Heart left ventricle (tissue), 16 donors: ENCODE measurements at regions not wholly inside any gene's neighbourhood (a gene's known extent, or its start where the extent isn't known, plus 50 kb on each side); places are given as distances from the start of the nearest gene placed in this dataset.
"Not testable (repeated sequence)": the region's sequence is repeated elsewhere in the genome, so short reads cannot be mapped to it uniquely, and the experiment has no call there.

Experiments used
- ATAC-seq, 4 donors: fragments of 200-7000 bp; cut with Tn5 transposase; one replicate each; pipeline ENCODE4 v1.9.1; 2020 to 2022; ENCODE audit warnings: moderate library complexity in 4 of 4, mild to moderate bottlenecking in 3 of 4, moderate number of reproducible peaks in 1 of 4
- DNase-seq, 5 donors: peaks; one replicate each; pipeline ENCODE4 v3.0.0-alpha.2; 2020
- H3K27ac ChIP-seq, 12 donors: fragments of 200-600 bp; sonication (generic) in 4 of 12; one replicate each; pipeline versions ENCODE4 v1.5.0 to v1.8.0; 2016 to 2022; ENCODE audit warnings: mild to moderate bottlenecking in 2 of 12
- H3K27me3 ChIP-seq, 9 donors: fragments of 200-600 bp; sonication (generic) in 2 of 9; one replicate each; pipeline versions ENCODE4 v1.5.1 to v1.8.0; 2016 to 2022; ENCODE audit warnings: mild to moderate bottlenecking in 3 of 9
- H3K36me3 ChIP-seq, 9 donors: fragments of 200-600 bp; sonication (generic) in 2 of 9; one replicate each; pipeline versions ENCODE4 v1.5.0 to v1.8.0; 2018 to 2022; ENCODE audit warnings: mild to moderate bottlenecking in 2 of 9
- H3K4me1 ChIP-seq, 12 donors: fragments of 200-600 bp; sonication (generic) in 4 of 12; one replicate each; pipeline versions ENCODE4 v1.5.0 to v1.8.0; 2016 to 2022; ENCODE audit warnings: mild to moderate bottlenecking in 3 of 12
- H3K4me3 ChIP-seq, 12 donors: fragments of 200-600 bp; sonication (generic) in 4 of 12; one replicate each; pipeline versions ENCODE4 v1.5.0 to v1.8.0; 2017 to 2022; ENCODE audit warnings: mild to moderate bottlenecking in 9 of 12, moderate library complexity in 4 of 12
- H3K9me3 ChIP-seq, 12 donors: fragments of 200-600 bp; sonication (generic) in 4 of 12; one replicate each; pipeline versions ENCODE4 v1.5.0 to v1.8.0; 2016 to 2022; ENCODE audit warnings: mild to moderate bottlenecking in 1 of 12
- CTCF ChIP-seq, 12 donors: fragments of 200-600 bp; sonication (generic) in 4 of 12; IDR thresholded peaks; one replicate each; pipeline versions ENCODE4 v1.5.0 to v1.8.0; 2018 to 2022; ENCODE audit warnings: antibody characterized with exemption in 12 of 12, mild to moderate bottlenecking in 5 of 12
- POLR2A ChIP-seq, 2 donors: fragments of 450-650 bp; IDR thresholded peaks; one replicate each; pipeline ENCODE4 v1.6.1; 2017; ENCODE audit warnings: antibody characterized with exemption in 2 of 2, mild to moderate bottlenecking in 2 of 2, moderate library complexity in 2 of 2
- WGBS, 4 donors: extraction: QIAGEN DNeasy Blood & Tissue Kit in 2 of 4; methylation state at CpG; one replicate each; pipeline versions ENCODE4 v1.1.5 to v1.1.7; 2013 to 2018; 5-methylcytosine and 5-hydroxymethylcytosine counted together
- intact Hi-C, 10 donors: fragments of 100-400 bp; cut with DNase I; formaldehyde crosslinking; loops; one replicate each; pipeline versions ENCODE4 v1.11.1 to v1.14.2; 2022
- donor health status: ischemic (EF 13 %, LVEDD 7.1; RV severe dilation, severe dysfunction).
- donor health status: healthy with polysubstance abuse.
- donor health status: DM: no; HTN: yes; CAD: no.
- donor health status: DM: no; HTN: no; CAD: no.
- donor health status: ischemic (EF 25% LVEDD 6.9; RV normal size, moderate dysfunction).
- donor health status: ischemic (EF 25% LVEDD 5.7; RV mildly dilated, moderate dysfunction).
- donor health status: healthy.
- donor health status: DM: yes; HTN: yes; CAD: no.
- donor health status: ischemic (EF 35%, LVEDD 5.7; RV mildly dilated, moderate dysfunction).
- donor health status: nonischemic (EF 11% LVEDD 7.7; RV severe dilation, severe dysfunction).
- donor health status: DM: yes; HTN: yes; CAD: no.
- donor health status: PGD.
- donor health status: ischemic (EF 29% LVEDD 5.4; RV normal size, mild dysfunction).
- donor health status: nonischemic (EF 23%, LVEDD 6.1; RV moderate dilation, normal function).

DNA sequence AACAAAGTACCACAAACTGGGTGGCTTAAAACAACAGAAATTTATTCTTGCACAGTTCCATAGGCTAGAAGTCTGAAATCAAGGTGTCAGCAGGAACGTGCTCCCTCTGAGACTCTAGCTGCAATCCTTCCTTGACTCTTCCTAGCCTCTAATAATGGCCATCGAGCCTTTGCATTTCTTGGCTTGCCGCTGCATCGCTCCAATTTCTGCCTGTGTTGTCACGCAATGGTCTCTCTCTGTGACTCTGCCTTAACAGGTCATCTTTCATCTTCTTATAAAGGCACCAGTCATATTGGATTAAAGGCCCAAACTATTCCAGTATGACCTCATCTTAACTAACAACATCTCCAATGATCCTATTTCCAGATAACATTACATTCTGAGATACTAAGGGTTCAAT is 61.0 kb upstream of the FNDC3B start:
- WGBS, 4 donors = 81 to 98% (median 96%) methylated on average over 5 of the region's 5 CpGs
- H3K36me3 ChIP-seq = no peaks in the 10 kb centered on the region
- no peaks in the 10 kb centered on the region for H3K27me3 ChIP-seq
- H3K4me3 ChIP-seq = no peak overlapping the region
- no peak for ATAC-seq
- TF ChIP-seq POLR2A (IDR thresholded peaks at IDR 0.05) (no peak), CTCF (IDR thresholded peaks at IDR 0.05) (no peak)
- H3K9me3 ChIP-seq = no peaks in the 10 kb centered on the region
- no peak for DNase-seq
- intact Hi-C loops = no loop called here
- peaks cover 0 to 48% (median 12%) of the 10 kb centered on the region in 12 donors for H3K4me1 ChIP-seq
- H3K27ac ChIP-seq = peak overlapping the region in 1 of 12 donors; percentile 44

- ATAC-seq (no peak), DNase-seq (no peak)
- TF ChIP-seq POLR2A (IDR thresholded peaks at IDR 0.05) (no peak), CTCF (IDR thresholded peaks at IDR 0.05) (no peak)
- Histone ChIP-seq H3K9me3 (no peaks in the 10 kb centered on the region), H3K27me3 (no peaks in the 10 kb centered on the region), H3K4me1 (peaks cover 0 to 48% (median 12%) of the 10 kb centered on the region in 12 donors), H3K27ac (peak overlapping the region in 1 of 12 donors; percentile 44), H3K36me3 (no peaks in the 10 kb centered on the region), H3K4me3 (no peak overlapping the region)
- WGBS, 4 donors = 88 to 92% (median 90%) methylated on average over 8 of the region's 8 CpGs
- intact Hi-C loops = no loop called here
These were observed 60.3 kb upstream of the FNDC3B start for GRCh38 chr3:171979081-171979480.

DNA sequence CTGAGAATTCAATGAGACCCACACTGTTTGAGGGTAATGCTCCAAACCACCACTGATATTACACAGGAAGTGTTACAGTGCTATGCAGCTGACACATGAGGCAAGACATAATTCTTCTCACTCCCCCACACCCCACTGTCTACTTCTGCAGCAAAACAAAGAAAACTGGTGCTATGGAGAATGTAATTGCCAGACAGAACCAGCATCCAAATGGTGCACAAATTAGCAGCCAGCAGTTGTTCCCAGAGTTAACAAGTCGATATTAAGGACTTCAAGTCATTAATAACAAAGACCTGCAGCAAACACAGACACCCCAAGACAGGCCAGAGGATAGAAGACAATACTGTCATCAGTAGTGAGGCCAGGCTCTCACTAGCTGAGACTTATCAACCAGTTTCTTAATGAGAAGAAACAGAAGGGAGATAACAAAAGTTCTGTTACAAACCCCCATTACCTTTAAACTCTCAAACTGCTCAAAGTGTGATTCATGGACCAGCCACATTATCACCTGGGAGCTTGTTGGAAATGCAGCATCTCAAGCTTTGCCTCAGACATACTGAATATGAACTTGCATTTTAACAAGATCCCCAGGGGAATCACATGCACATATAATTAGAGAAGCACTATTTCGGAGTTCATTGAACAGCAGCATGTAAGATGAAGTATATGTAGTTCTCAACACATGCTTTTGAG is 58.7 kb upstream of the FNDC3B start:
- TF ChIP-seq POLR2A (IDR thresholded peaks at IDR 0.05) (no peak), CTCF (IDR thresholded peaks at IDR 0.05) (no peak)
- ATAC-seq = peak in 1 of 4 donors; percentile 47
- Histone ChIP-seq H3K4me3 (no peak overlapping the region), H3K27ac (peak overlapping the region in 1 of 12 donors; percentile 34), H3K4me1 (peaks cover 0 to 53% (median 6%) of the 10 kb centered on the region in 12 donors), H3K36me3 (no peaks in the 10 kb centered on the region), H3K9me3 (no peaks in the 10 kb centered on the region), H3K27me3 (no peaks in the 10 kb centered on the region)
- intact Hi-C loops = no loop called here
- 49 to 61% (median 53%) methylated on average over 2 of the region's 2 CpGs for WGBS, 4 donors
- no peak for DNase-seq

DNA sequence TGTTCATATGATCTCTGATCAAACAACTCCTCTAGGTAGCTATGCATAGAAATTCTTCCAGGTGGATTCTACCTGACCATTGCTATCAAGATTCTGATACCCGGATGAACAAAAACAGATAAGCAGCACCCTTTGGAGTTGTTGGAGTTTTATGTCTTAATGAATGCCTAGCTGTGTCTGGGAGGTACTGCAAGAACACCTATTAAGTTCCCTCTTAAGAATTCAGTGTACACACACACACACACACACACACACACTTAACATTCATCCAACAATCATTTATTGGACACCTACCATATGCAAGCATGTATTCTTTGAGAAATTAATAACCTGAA is 58.1 kb upstream of the FNDC3B start:
- H3K9me3 ChIP-seq = no peaks in the 10 kb centered on the region

DNA sequence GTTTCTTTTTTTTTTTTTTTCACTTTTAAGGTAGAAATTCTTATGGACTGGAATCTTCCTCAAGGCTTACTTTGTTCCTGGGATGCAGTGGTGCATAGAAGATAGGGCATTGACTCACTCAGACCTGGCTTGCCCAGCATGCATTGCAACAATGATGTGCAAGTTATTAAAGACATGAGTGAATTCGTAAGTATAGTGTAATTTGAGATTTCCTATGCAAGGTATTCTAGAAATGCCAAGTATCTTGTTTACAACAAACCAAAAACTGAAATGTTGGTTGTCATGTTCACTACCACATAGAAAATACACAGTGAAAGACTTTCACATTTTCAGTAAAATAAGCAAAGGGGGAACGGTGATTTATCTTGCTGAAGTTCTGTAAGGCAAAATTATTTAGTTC is 56.5 kb upstream of the FNDC3B start:
- intact Hi-C loops = no loop called here
- peaks cover 0 to 42% (median 0%) of the 10 kb centered on the region in 12 donors for H3K4me1 ChIP-seq
- no peak for TF ChIP-seq CTCF (IDR thresholded peaks at IDR 0.05)
- TF ChIP-seq POLR2A (IDR thresholded peaks at IDR 0.05) = no peak
- WGBS, 4 donors = 68 to 78% (median 71%) methylated on average over 2 of the region's 2 CpGs
- ATAC-seq (no peak), DNase-seq (no peak)
- no peak overlapping the region for H3K4me3 ChIP-seq
- H3K27me3 ChIP-seq = no peaks in the 10 kb centered on the region
- H3K9me3 ChIP-seq = no peaks in the 10 kb centered on the region
- H3K36me3 ChIP-seq = no peaks in the 10 kb centered on the region
- H3K27ac ChIP-seq = no peak overlapping the region

More for the DNA sequence above, 58.1 kb upstream of the FNDC3B start:
- Histone ChIP-seq H3K36me3 (no peaks in the 10 kb centered on the region), H3K4me3 (no peak overlapping the region), H3K4me1 (peaks cover 0 to 53% (median 1%) of the 10 kb centered on the region in 12 donors), H3K27me3 (no peaks in the 10 kb centered on the region), H3K27ac (no peak overlapping the region)
- intact Hi-C loops = no loop called here
- ATAC-seq (no peak), DNase-seq (no peak)
- no peak for TF ChIP-seq POLR2A (IDR thresholded peaks at IDR 0.05)
- 53 to 88% (median 76%) methylated on average over 1 of the region's 1 CpG for WGBS, 4 donors

GRCh38 chr3:171983685-171984084 is 55.7 kb upstream of the FNDC3B start:
- H3K36me3 ChIP-seq, H3K4me3 ChIP-seq, DNase-seq, ATAC-seq, H3K27me3 ChIP-seq, H3K9me3 ChIP-seq, intact Hi-C loops, H3K27ac ChIP-seq: not testable (repeated sequence)
- 88 to 95% (median 92%) methylated on average over 8 of the region's 8 CpGs for WGBS, 4 donors
- peaks cover 0 to 37% (median 0%) of the 10 kb centered on the region in 12 donors for H3K4me1 ChIP-seq
